Esophagus squamous epithelium (tissue), 5 donors: ENCODE measurements at regions not wholly inside any gene's neighbourhood (a gene's known extent, or its start where the extent isn't known, plus 50 kb on each side); places are given as distances from the start of the nearest gene placed in this dataset.

ENCODE experiments used
- DNase-seq: peaks from one replicate; lab custom pipeline; 2025; lab: John Stamatoyannopoulos, UW
- H3K27ac ChIP-seq, 4 donors: fragments of 200-600 bp; sonication (generic); one replicate each; pipeline ENCODE4 v1.5.1; 2016 to 2019; ENCODE audit warnings: mild to moderate bottlenecking in 1 of 4
- H3K27me3 ChIP-seq, 4 donors: fragments of 200-600 bp; sonication (generic); 1 replicate in 3 of 4; 2 replicates in 1 of 4; pipeline versions ENCODE4 v1.5.1 to v1.6.0; 2017 to 2021; ENCODE audit warnings: antibody characterized with exemption in 1 of 4
- H3K36me3 ChIP-seq, 3 donors: fragments of 200-600 bp; sonication (generic); one replicate each; pipeline ENCODE4 v1.5.1; 2016 to 2019
- H3K4me1 ChIP-seq, 3 donors: fragments of 200-600 bp; sonication (generic); one replicate each; pipeline ENCODE4 v1.5.1; 2017 to 2019
- H3K4me3 ChIP-seq, 4 donors: fragments of 200-600 bp; sonication (generic); 1 replicate in 3 of 4; 2 replicates in 1 of 4; pipeline ENCODE4 v1.5.1; 2016 to 2019; ENCODE audit warnings: mild to moderate bottlenecking in 2 of 4, moderate library complexity in 1 of 4
- H3K9me3 ChIP-seq, 3 donors: fragments of 200-600 bp; sonication (generic); one replicate each; pipeline ENCODE4 v1.5.1; 2016 to 2019
- CTCF ChIP-seq, 6 experiments: fragments of 450-650 bp in 4 of 6; fragments of 200-600 bp in 2 of 6; sonication (generic) in 2 of 6; IDR thresholded peaks; one replicate each; pipeline ENCODE4 v1.5.1; 2016 to 2019; ENCODE audit warnings: antibody characterized with exemption in 6 of 6, mild to moderate bottlenecking in 4 of 6, moderate library complexity in 4 of 6
- POLR2A ChIP-seq, 4 donors: fragments of 450-650 bp; IDR thresholded peaks; one replicate each; pipeline ENCODE4 v1.6.1; 2017; ENCODE audit warnings: antibody characterized with exemption in 4 of 4, mild to moderate bottlenecking in 4 of 4, moderate library complexity in 3 of 4
- WGBS, 2 donors: methylation state at CpG; one replicate each; pipeline ENCODE4 v1.1.5; 2018; 5-methylcytosine and 5-hydroxymethylcytosine counted together
- intact Hi-C: fragments of 100-400 bp; cut with DNase I; formaldehyde crosslinking; loops from one replicate; pipeline ENCODE4 v1.15.0; 2022
- donor health status: DM: yes; HTN: yes; CAD: no.

DNA sequence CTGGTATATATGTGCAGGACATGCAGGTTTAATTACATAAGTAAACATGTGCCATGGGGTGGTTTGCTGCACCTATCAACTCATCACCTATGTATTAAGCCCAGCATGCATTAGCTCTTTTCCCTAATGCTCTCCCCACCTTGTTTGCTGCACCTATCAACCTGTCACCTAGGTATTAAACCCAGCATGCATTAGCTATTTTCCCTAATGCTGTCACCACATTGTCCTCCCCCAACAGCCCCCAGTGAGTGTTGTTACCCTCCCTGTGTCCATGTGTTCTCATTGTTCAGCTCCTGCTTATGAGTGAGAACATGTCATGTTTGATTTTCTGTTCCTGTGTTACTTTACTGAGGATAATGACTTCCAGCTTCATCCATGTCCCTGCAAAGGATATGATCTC, 300.5 kb downstream of the ANKRD7 start:
- no peaks in the 10 kb centered on the region for H3K27me3 ChIP-seq
- no peaks in the 10 kb centered on the region for H3K4me1 ChIP-seq
- intact Hi-C loops: no loop called here
- no peak overlapping the region for H3K27ac ChIP-seq
- no peaks in the 10 kb centered on the region for H3K9me3 ChIP-seq
- H3K4me3 ChIP-seq: no peak overlapping the region
- H3K36me3 ChIP-seq: no peaks in the 10 kb centered on the region
- TF ChIP-seq CTCF (IDR thresholded peaks at IDR 0.05) (no peak), POLR2A (IDR thresholded peaks at IDR 0.05) (no peak)
- no peak for DNase-seq

GRCh38 chr7:118531566-118531965, 307.1 kb downstream of the ANKRD7 start:
- no peaks in the 10 kb centered on the region for H3K36me3 ChIP-seq
- H3K4me1 ChIP-seq: no peaks in the 10 kb centered on the region
- no peaks in the 10 kb centered on the region for H3K27me3 ChIP-seq
- H3K4me3 ChIP-seq: no peak overlapping the region
- TF ChIP-seq CTCF (IDR thresholded peaks at IDR 0.05): no peak
- no peak for TF ChIP-seq POLR2A (IDR thresholded peaks at IDR 0.05)
- DNase-seq: no peak
- no peak overlapping the region for H3K27ac ChIP-seq
- intact Hi-C loops: no loop called here
- H3K9me3 ChIP-seq: no peaks in the 10 kb centered on the region

GRCh38 chr7:118559207-118559606, 334.7 kb downstream of the ANKRD7 start:
- Histone ChIP-seq H3K4me1 (no peaks in the 10 kb centered on the region), H3K27ac (no peak overlapping the region), H3K27me3 (no peaks in the 10 kb centered on the region), H3K36me3 (no peaks in the 10 kb centered on the region), H3K4me3 (no peak overlapping the region), H3K9me3 (no peaks in the 10 kb centered on the region)
- intact Hi-C loops: no loop called here
- no peak for DNase-seq
- WGBS, 2 donors: 42 to 61% methylated on average over 1 of the region's 1 CpG
- TF ChIP-seq CTCF (IDR thresholded peaks at IDR 0.05): no peak
- TF ChIP-seq POLR2A (IDR thresholded peaks at IDR 0.05): no peak

DNA sequence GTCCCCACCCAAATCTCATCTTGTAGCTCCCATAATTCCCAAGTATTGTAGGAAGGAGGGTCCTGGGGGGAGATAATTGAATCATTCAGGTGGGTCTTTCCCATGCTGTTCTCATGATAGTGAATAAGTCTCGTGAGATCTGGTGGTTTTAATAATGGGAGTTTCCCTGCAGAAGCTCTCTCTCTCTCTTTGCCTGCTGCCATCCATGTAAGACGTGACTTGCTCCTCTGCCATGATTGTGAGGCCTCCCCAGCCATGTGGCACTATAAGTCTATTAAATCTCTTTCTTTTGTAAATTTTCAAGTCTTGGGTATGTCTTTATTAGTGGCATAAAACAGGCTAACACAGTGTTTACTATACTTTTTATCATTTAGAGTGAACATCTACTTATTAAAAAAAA, 338.8 kb downstream of the ANKRD7 start:
- H3K27ac ChIP-seq: no peak overlapping the region
- DNase-seq: no peak
- TF ChIP-seq CTCF (IDR thresholded peaks at IDR 0.05) (no peak), POLR2A (IDR thresholded peaks at IDR 0.05) (no peak)
- H3K27me3 ChIP-seq: no peaks in the 10 kb centered on the region
- H3K9me3 ChIP-seq: no peaks in the 10 kb centered on the region
- H3K4me1 ChIP-seq: no peaks in the 10 kb centered on the region
- intact Hi-C loops: no loop called here
- 48 to 87% methylated on average over 2 of the region's 2 CpGs for WGBS, 2 donors
- H3K4me3 ChIP-seq: no peak overlapping the region
- no peaks in the 10 kb centered on the region for H3K36me3 ChIP-seq

DNA sequence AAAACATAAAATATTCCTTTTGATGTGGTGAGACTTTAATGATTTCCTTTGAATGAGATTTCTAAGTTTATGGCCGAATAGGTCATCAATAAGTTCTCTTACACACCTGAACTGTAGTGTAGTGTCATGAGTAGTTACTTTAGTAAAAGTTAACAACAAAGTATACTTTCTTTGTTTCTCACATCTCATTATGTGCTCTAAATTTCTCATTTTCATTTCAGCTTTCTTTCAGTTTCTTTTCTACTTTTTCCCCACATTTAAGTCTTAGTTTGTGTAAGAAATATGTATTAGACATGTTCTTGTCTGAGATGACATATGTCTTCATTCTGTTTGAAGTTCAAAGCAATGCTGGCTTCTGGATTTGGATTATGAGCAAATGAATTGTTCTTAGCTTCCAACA, 348.1 kb downstream of the ANKRD7 start:
- intact Hi-C loops: no loop called here
- Histone ChIP-seq H3K9me3 (no peaks in the 10 kb centered on the region), H3K27ac (no peak overlapping the region), H3K4me3 (no peak overlapping the region), H3K27me3 (no peaks in the 10 kb centered on the region), H3K36me3 (no peaks in the 10 kb centered on the region), H3K4me1 (no peaks in the 10 kb centered on the region)
- WGBS, 2 donors: 53 to 64% methylated on average over 1 of the region's 1 CpG
- no peak for TF ChIP-seq POLR2A (IDR thresholded peaks at IDR 0.05)
- no peak for DNase-seq

- H3K27me3 ChIP-seq: no peaks in the 10 kb centered on the region
- no peak for DNase-seq
- H3K27ac ChIP-seq: no peak overlapping the region
- H3K4me3 ChIP-seq: no peak overlapping the region
- H3K4me1 ChIP-seq: no peaks in the 10 kb centered on the region
- TF ChIP-seq POLR2A (IDR thresholded peaks at IDR 0.05) (no peak), CTCF (IDR thresholded peaks at IDR 0.05) (no peak)
- 49 to 65% methylated on average over 5 of the region's 5 CpGs for WGBS, 2 donors
- intact Hi-C loops: no loop called here
- H3K36me3 ChIP-seq: no peaks in the 10 kb centered on the region
- H3K9me3 ChIP-seq: no peaks in the 10 kb centered on the region
Observed at GRCh38 chr7:118573085-118573484, 348.6 kb downstream of the ANKRD7 start.
